ENCODE measurements at regions not wholly inside any gene's neighbourhood (a gene's known extent, or its start where the extent isn't known, plus 50 kb on each side); places are given as distances from the start of the nearest gene placed in this dataset.

DNA sequence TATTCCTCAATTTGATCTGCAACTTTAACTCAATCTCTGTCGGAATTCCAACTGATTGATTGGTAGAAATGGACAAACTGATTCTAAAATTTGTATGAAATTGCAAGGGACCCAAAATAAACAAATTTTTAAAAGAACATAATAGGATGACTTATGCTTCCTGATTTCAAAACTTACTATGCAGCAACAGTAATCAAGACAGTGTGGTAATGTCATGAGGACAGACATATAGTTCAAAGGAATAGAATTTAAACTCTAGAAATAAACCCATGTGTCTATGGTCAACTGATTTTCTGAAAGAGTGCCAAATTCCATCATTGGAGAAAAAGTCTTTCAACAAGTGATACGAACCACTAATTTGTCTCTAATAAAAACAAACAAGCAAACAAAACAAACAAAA, 1320.1 kb upstream of the GJE1 start:
- WGBS, result 74% methylated on average over 2 of the region's 2 CpGs
- Histone ChIP-seq H3K4me1 (no peaks in the 10 kb centered on the region), H3K9me3 (no peaks in the 10 kb centered on the region), H3K27ac (no peak overlapping the region), H3K4me3 (no peak overlapping the region), H3K36me3 (no peaks in the 10 kb centered on the region), H3K27me3 (no peaks in the 10 kb centered on the region)
- TF ChIP-seq, protein P1, sequence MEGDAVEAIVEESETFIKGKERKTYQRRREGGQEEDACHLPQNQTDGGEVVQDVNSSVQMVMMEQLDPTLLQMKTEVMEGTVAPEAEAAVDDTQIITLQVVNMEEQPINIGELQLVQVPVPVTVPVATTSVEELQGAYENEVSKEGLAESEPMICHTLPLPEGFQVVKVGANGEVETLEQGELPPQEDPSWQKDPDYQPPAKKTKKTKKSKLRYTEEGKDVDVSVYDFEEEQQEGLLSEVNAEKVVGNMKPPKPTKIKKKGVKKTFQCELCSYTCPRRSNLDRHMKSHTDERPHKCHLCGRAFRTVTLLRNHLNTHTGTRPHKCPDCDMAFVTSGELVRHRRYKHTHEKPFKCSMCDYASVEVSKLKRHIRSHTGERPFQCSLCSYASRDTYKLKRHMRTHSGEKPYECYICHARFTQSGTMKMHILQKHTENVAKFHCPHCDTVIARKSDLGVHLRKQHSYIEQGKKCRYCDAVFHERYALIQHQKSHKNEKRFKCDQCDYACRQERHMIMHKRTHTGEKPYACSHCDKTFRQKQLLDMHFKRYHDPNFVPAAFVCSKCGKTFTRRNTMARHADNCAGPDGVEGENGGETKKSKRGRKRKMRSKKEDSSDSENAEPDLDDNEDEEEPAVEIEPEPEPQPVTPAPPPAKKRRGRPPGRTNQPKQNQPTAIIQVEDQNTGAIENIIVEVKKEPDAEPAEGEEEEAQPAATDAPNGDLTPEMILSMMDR (IDR thresholded peaks at IDR 0.05), result no peak
- TF ChIP-seq EP300 (IDR thresholded peaks at IDR 0.05) (no peak), POLR2A (IDR thresholded peaks at IDR 0.05) (no peak), POLR2AphosphoS5 (IDR thresholded peaks at IDR 0.05) (no peak)
- DNase-seq (ENCODE audit: low spot score in 2 of 2), result no peak

DNA sequence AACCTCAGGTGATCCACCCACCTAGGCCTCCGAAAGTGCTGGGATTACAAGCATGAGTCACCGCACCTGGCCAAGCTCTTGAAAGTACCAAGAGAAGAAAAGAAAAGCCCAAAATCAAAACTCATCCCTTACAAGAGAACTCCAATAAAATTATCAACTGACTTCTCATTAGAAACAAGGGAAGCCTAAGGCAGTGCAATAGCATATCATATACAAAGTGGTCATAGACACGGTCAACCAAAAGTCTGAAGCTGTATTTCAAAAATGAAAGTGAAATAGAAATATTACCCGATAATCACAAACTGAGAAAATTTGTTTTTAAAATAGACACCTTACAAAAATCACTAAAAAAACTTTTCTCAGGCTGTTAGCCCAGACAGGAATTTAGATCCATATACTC, 1321.1 kb upstream of the GJE1 start:
- Histone ChIP-seq H3K4me3 (no peak overlapping the region), H3K27ac (no peak overlapping the region), H3K4me1 (no peaks in the 10 kb centered on the region), H3K9me3 (no peaks in the 10 kb centered on the region), H3K36me3 (no peaks in the 10 kb centered on the region), H3K27me3 (no peaks in the 10 kb centered on the region)
- WGBS, result 96% methylated on average over 4 of the region's 4 CpGs
- DNase-seq (ENCODE audit: low spot score in 2 of 2), result no peak
- no peak for TF ChIP-seq POLR2A (IDR thresholded peaks at IDR 0.05)
- TF ChIP-seq EP300 (IDR thresholded peaks at IDR 0.05), result no peak

DNA sequence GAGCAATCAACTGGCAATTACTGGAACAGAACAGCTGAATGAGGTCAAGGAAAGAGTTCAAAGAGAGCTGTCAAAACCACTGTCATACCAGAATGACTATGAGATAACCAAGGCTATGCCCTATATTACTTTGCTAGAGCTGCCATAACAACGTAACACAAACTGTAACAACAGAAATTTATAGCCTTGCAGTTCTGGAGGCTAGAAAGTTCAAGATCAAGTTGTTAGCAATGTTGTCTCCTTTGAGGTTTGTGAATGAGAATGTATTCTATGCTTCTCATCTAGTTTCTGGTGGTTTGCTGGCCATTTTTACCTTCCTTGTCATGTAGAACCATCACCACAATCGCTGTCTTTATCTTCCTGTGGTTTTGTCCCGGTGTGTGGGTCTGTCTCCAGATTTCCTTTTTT, 1323.0 kb upstream of the GJE1 start:
- no peaks in the 10 kb centered on the region for H3K27me3 ChIP-seq
- H3K27ac ChIP-seq, result no peak overlapping the region
- WGBS, result 84% methylated on average over 3 of the region's 3 CpGs
- no peaks in the 10 kb centered on the region for H3K36me3 ChIP-seq
- H3K4me3 ChIP-seq, result no peak overlapping the region
- TF ChIP-seq POLR2A (IDR thresholded peaks at IDR 0.05) (no peak), EP300 (IDR thresholded peaks at IDR 0.05) (no peak), POLR2AphosphoS5 (IDR thresholded peaks at IDR 0.05) (no peak)
- TF ChIP-seq, protein P1 (IDR thresholded peaks at IDR 0.05), result no peak
- H3K9me3 ChIP-seq, result no peaks in the 10 kb centered on the region
- no peaks in the 10 kb centered on the region for H3K4me1 ChIP-seq
- DNase-seq (ENCODE audit: low spot score in 2 of 2), result no peak

- Histone ChIP-seq H3K4me1 (no peaks in the 10 kb centered on the region), H3K4me3 (no peak overlapping the region), H3K27ac (no peak overlapping the region), H3K36me3 (no peaks in the 10 kb centered on the region), H3K27me3 (no peaks in the 10 kb centered on the region), H3K9me3 (no peaks in the 10 kb centered on the region)
- no peak for DNase-seq (ENCODE audit: low spot score in 2 of 2)
- 92% methylated on average over 1 of the region's 1 CpG for WGBS
- TF ChIP-seq EP300 (IDR thresholded peaks at IDR 0.05), result no peak
- no peak for TF ChIP-seq POLR2A (IDR thresholded peaks at IDR 0.05)
- TF ChIP-seq, protein P1 (IDR thresholded peaks at IDR 0.05), result no peak
- no peak for TF ChIP-seq POLR2AphosphoS5 (IDR thresholded peaks at IDR 0.05)
These were observed 1326.3 kb upstream of the GJE1 start for GRCh38 chr6:140806431-140806830.

- Histone ChIP-seq H3K4me1 (no peaks in the 10 kb centered on the region), H3K9me3 (no peaks in the 10 kb centered on the region), H3K27ac (no peak overlapping the region), H3K27me3 (no peaks in the 10 kb centered on the region), H3K4me3 (no peak overlapping the region), H3K36me3 (no peaks in the 10 kb centered on the region)
- no peak for TF ChIP-seq POLR2A (IDR thresholded peaks at IDR 0.05)
- TF ChIP-seq POLR2AphosphoS5 (IDR thresholded peaks at IDR 0.05), result no peak
- TF ChIP-seq EP300 (IDR thresholded peaks at IDR 0.05), result no peak
- TF ChIP-seq, protein P1 (IDR thresholded peaks at IDR 0.05), result no peak
- no peak for DNase-seq (ENCODE audit: low spot score in 2 of 2)
These were observed 1338.2 kb upstream of the GJE1 start for GRCh38 chr6:140794544-140794943.

GRCh38 chr6:140790109-140790508, 1342.6 kb upstream of the GJE1 start:
- no peaks in the 10 kb centered on the region for H3K27me3 ChIP-seq
- H3K27ac ChIP-seq, result no peak overlapping the region
- WGBS, result 94% methylated on average over 5 of the region's 5 CpGs
- H3K4me1 ChIP-seq, result no peaks in the 10 kb centered on the region
- no peak overlapping the region for H3K4me3 ChIP-seq
- no peak for TF ChIP-seq POLR2A (IDR thresholded peaks at IDR 0.05)
- TF ChIP-seq, protein P1 (IDR thresholded peaks at IDR 0.05), result no peak
- no peak for TF ChIP-seq POLR2AphosphoS5 (IDR thresholded peaks at IDR 0.05)
- no peak for TF ChIP-seq EP300 (IDR thresholded peaks at IDR 0.05)
- no peak for DNase-seq (ENCODE audit: low spot score in 2 of 2)
- H3K9me3 ChIP-seq, result no peaks in the 10 kb centered on the region
- no peaks in the 10 kb centered on the region for H3K36me3 ChIP-seq
